Coronary artery (tissue), 2 donors: ENCODE measurements at regions not wholly inside any gene's neighbourhood (a gene's known extent, or its start where the extent isn't known, plus 50 kb on each side); places are given as distances from the start of the nearest gene placed in this dataset.

Experiments used
- DNase-seq: peaks from one replicate; pipeline ENCODE4 v3.0.0-alpha.2; 2017; ENCODE audit warnings: low spot score
- H3K27ac ChIP-seq, 2 donors: fragments of 200-600 bp; sonication (generic); one replicate each; pipeline ENCODE4 v1.5.1; 2016 to 2019
- H3K4me3 ChIP-seq: fragments of 200-600 bp; sonication (generic); 2 replicates; pipeline ENCODE4 v1.5.1; 2016; ENCODE audit warnings: mild to moderate bottlenecking, moderate library complexity
- TF ChIP-seq, protein P1 (sequence below): fragments of 200-600 bp; sonication (generic); IDR thresholded peaks from one replicate; pipeline ENCODE4 v1.5.1; 2019; ENCODE audit warnings: antibody characterized with exemption

DNA sequence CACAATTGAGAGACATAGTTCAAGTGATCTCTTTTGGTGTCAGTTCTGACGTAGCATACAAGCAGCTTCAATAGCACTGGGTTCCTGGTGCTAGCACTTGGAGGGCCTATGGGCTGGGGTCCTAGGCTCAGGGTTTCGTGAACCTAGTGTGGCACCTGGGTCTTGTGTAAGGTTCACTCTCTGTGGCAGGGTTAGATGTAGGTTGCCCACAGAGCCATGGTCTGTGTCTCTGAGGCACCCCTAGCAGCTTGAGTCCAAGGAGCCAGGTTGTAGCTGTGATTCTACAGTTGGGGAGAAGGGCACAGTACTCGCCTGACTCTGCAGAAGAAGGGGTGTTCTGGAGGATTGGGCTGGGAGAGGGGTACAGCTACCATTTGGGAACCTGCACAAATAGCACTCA is 282.6 kb upstream of the LRRC3B start:
- Histone ChIP-seq H3K4me3 (no peak overlapping the region), H3K27ac (no peak overlapping the region)
- TF ChIP-seq, protein P1, sequence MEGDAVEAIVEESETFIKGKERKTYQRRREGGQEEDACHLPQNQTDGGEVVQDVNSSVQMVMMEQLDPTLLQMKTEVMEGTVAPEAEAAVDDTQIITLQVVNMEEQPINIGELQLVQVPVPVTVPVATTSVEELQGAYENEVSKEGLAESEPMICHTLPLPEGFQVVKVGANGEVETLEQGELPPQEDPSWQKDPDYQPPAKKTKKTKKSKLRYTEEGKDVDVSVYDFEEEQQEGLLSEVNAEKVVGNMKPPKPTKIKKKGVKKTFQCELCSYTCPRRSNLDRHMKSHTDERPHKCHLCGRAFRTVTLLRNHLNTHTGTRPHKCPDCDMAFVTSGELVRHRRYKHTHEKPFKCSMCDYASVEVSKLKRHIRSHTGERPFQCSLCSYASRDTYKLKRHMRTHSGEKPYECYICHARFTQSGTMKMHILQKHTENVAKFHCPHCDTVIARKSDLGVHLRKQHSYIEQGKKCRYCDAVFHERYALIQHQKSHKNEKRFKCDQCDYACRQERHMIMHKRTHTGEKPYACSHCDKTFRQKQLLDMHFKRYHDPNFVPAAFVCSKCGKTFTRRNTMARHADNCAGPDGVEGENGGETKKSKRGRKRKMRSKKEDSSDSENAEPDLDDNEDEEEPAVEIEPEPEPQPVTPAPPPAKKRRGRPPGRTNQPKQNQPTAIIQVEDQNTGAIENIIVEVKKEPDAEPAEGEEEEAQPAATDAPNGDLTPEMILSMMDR = no peak
- no peak for DNase-seq

DNA sequence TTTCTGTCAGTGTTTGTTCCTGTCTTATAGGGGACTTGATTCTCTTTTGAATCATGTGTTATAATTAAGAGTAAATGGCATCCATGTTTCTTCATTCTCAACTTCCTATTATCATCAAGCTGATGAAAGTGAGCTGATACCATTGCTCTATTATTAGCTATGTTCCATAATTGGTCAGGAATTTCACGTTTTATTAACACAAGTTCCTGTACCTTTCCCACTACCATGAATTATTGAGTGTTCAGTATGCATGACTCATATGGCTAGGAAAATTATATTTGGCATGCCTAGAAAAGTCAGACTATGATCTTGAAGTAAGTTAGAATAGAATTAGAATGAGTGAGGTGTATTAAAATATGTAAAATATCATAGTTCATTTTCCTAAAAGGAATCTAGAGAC is 278.9 kb upstream of the LRRC3B start:
- Histone ChIP-seq H3K4me3 (no peak overlapping the region), H3K27ac (no peak overlapping the region)
- TF ChIP-seq, protein P1 = no peak
- DNase-seq = no peak

DNA sequence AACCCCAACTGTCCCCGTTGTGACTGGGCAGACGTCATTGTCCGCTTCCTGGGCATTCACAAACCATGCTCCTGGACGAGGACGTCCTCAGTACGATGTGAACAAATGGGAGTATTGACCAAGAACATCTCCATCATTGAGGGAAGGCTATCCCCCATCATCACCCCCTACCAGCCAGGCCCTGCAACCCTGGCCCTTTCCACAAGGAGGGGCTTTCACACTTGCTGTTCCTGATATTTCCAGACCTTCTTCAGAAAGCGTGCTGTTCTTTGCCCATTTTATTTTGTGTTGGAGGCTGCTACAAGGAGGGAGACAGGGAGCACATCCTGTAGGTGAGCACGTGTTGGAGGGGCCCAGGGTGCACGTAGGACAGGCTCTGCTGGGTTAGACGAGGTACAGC is 277.0 kb upstream of the LRRC3B start:
- no peak for DNase-seq
- Histone ChIP-seq H3K4me3 (no peak overlapping the region), H3K27ac (no peak overlapping the region)
- TF ChIP-seq, protein P1 = no peak

DNA sequence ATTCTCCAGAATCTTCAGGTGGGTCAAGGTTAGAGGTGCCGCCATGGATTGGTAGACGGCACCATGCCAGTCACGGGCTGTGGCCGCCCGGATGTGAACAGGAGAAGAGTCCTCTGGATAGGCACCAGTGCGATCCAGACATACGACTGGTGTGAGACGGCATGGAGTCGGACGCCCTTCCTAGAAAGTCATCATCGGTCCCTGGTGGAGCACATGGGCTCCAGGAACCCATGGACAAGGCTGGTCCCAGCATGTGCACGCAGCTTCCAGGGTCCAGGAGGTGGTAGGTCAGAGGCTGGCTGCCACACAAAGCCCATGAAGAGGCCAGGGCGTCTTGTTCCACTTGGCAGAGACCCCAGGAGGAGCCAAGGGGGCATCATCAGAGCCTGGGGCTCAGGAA is 276.1 kb upstream of the LRRC3B start:
- TF ChIP-seq, protein P1 = no peak
- no peak overlapping the region for H3K27ac ChIP-seq
- no peak for DNase-seq
- no peak overlapping the region for H3K4me3 ChIP-seq

DNA sequence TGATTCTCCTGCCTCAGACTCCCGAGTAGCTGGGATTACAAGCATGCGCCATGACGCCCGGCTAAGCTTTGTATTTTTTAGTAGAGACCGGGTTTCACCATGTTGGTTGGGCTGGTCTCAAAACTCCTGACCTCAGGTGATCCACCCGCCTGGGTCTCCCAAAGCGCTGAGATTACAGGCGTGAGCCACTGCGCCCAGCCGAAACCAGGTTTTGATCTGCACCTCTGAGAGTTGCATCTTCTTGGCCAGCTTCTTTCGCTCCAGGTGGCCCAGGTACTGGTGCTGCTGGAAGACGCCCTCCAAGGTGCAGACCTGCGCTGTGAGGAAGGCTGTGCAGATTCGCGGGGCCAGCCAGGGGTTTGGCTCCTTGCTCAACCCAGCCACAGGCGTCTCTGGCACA is 275.4 kb upstream of the LRRC3B start:
- no peak overlapping the region for H3K27ac ChIP-seq
- TF ChIP-seq, protein P1 = no peak
- no peak for DNase-seq

DNA sequence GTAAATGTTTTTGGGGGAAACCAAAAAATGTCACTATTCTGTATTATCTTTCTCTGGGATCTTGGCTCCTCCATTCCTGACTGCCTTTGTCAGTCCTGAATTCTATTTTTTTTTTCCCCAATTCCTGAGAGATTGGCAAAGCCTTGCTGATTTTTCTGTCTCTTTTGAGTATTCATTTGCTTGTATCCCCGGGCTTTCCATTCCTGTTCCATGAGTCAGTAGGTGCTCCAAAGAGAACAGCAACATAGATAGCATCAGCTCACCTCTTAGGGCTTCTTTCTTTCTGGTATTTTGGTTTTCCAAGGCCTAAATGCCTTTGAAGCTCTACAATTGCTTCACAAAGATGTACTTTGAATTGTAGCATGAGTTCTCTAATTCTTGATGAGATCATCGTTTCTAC is 271.7 kb upstream of the LRRC3B start:
- TF ChIP-seq, protein P1 = no peak
- H3K4me3 ChIP-seq = no peak overlapping the region
- no peak overlapping the region for H3K27ac ChIP-seq
- DNase-seq = no peak

More for the DNA sequence above, 275.4 kb upstream of the LRRC3B start:
- H3K4me3 ChIP-seq = no peak overlapping the region

DNA sequence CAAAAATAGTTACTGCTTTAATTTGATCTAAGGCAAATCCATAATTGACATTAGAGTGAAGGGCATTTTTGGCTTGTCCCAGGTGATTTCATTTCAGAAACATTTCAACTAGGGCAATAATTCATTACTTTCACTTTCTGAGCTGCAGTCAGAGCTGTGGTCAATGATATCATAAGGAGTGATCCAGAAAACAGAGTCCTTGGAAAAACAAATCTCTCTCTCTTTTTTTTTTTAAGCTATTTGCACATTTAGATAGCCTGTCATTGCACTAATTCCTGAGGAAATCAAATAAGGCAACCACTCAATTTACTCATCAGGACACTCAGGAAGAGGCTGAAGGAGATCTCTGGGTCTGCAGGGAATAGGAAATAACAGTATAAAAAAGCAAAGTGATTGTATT is 269.5 kb upstream of the LRRC3B start:
- TF ChIP-seq, protein P1 = no peak
- no peak overlapping the region for H3K4me3 ChIP-seq
- DNase-seq = no peak
- H3K27ac ChIP-seq = no peak overlapping the region
